NCI-H2196 treated with DMSO at 0.1 percent for 48 hours (cell line): ENCODE measurements at regions not wholly inside any gene's neighbourhood (a gene's known extent, or its start where the extent isn't known, plus 50 kb on each side); places are given as distances from the start of the nearest gene placed in this dataset.
"Not testable (repeated sequence)": the region's sequence is repeated elsewhere in the genome, so short reads cannot be mapped to it uniquely, and the experiment has no call there.

Source experiments
- DNase-seq: peaks from one replicate; lab custom pipeline; 2025; ENCODE audit not compliant: unreplicated experiment; lab: John Stamatoyannopoulos, UW

GRCh38 chr3:75118779-75119178 lies 504.3 kb upstream of the CNTN3 start:
- DNase-seq, result no peak

- no peak for DNase-seq
These were observed 512.1 kb upstream of the CNTN3 start for GRCh38 chr3:75126556-75126955.

GRCh38 chr3:75129101-75129500 lies 514.6 kb upstream of the CNTN3 start:
- DNase-seq, result no peak

DNA sequence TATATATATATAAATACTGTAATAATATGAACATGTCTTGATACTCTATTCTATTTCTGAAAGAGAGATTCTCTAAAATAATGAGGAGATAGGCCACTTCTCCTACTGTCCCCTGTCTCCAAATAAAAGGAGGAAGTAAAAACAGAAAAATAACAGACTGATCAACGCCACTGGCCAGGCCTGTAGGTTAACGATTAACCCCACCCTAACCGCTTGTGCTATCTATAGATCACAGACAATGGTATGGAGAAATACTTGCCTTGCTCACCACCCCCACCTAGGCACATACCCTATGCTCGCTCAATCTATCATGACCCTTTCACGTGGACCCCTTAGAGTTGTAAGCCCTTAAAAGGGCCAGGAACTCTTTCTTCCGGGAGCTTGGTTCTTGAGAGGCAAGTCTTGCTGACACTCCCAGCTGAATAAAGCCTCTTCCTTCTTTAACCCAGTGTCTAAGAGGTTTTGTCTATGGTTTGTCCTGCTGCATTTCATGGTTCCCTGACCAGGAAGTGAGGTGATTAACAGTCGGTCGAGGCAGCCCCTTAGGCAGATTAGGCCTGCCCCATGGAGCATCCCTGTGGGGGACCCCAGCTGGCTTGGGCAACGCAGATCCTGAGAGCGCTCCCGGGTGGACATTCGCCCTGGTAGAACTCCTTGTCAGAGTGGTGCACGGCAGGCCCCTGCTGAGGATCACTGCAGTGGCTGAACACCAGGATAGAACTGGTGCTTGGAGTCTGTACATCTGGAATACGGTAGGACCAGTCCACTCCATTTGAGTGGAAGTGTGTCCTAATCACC lies 521.8 kb upstream of the CNTN3 start:
- no peak for DNase-seq

DNA sequence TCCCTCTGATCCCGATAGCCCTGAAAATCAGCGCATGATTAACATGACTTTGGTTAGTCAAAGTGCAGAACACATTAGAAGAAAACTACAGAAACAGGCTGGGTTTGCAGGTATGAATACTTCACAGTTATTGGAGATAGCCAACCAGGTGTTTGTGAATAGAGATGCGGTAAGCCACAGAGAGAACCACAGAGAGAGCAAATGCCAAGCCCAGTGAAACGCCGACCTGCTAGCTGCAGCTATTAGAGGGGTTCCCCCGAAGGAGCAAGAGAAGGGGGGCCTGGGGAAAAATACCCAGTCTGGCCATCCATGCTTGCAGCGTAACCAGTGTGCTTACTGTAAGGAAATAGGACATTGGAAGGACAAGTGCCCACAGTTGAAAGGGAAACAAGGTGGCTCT lies 523.9 kb upstream of the CNTN3 start:
- no peak for DNase-seq

DNA sequence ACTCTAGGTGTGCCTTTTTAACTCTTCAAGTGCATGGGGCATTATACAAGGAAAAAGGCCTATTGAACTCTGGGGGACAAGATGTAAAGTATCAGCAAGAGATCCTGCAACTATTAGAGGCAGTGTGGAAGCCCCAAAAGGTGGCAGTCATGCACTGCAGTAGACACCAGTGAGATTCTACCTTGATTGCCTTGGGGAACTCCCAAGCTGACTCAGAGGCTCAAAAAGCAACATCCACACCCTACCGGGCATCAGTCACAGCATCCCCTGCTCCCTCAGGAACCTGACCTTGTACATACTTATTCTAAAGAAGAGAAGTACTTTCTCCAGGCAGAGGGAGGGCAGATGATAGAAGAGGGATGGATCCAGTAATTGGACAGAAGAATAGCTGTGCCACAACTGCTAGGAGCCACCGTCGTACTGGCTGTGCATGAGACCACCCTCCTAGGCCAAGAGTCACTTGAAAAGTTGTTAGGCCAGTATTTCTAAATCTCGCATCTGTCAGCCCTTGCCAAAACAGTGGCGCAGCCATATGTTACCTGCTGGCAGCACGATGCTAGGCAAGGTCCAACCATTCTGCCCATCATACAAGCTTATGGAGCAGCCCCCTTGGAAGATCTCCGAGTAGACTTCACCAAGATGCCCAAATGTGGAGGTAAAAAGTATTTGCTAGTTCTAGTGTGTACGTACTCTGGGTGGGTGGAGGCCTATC lies 523.1 kb upstream of the FRG2C start:
- DNase-seq, result no peak

- DNase-seq, result no peak
These were observed 519.7 kb upstream of the FRG2C start for GRCh38 chr3:75144406-75144805.

DNA sequence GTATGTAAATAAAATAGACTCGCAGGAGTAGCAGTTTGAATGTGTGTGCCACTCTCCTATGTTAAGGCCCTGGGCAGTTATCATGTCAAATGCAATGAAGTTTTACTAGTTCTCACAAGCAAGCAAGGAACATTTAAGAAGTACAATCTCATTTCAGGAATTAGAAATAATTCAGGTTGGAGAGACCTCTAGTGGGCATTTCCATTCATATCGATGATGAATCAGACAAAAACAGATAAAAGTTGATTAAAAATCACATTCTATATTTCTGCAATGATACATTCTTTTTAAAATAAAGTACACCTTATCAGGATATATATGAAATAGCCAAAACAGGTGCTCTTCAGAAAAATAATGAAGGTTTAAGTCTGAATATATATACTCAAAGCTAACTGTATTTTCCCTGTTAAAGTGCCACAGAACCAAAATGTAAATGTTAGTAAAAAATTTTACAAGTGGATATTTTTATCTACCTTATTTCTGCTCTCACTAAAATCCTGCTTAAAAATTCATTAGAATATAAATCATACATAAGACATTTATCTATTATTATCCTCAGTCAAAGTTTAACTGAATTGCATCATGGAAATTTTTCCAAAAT lies 492.4 kb upstream of the FRG2C start:
- DNase-seq, result no peak

DNA sequence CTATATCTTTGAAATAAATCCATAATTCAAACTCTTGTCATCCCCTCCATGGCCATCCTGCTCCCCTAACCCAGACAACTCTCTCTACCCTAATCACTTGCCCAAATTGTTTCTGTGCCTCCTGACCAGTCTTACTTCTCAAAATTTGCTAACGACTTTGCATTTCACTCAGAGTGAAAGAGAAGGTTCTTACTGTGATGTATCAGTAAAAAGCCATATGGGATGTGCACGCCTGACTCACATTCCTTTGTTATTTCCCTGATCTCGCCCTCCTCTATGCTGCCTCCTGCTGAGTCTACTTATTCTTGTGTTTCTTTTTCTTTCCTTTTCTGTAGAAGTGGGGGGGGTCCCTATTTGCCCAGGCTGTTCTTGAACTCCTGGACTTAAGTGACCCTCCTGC lies 487.2 kb upstream of the FRG2C start:
- DNase-seq, result no peak

- no peak for DNase-seq
These were observed 483.7 kb upstream of the FRG2C start for GRCh38 chr3:75180235-75180944.

- no peak for DNase-seq
These were observed 483.2 kb upstream of the FRG2C start for GRCh38 chr3:75180945-75181298.

DNA sequence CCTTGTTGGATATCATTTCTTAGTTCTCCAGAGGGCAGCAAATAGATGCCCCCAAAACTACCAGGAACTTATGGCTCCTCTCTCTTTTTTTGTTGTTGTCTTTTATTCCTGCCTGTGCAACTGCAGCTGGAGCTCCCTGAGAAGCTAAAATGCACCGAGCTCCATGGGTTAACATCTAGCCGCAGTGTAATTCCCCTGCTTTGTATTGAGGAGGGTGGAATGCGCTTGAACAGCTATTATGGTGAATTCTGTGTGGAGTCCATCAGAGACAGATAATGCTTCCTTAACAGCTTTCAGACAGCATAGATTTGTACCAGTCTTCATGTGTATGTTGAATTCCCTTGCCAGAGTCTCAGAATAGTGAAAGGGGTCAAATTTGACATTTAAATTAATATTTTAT lies 475.2 kb upstream of the FRG2C start:
- no peak for DNase-seq

GRCh38 chr3:75192146-75192616 lies 471.9 kb upstream of the FRG2C start:
- no peak for DNase-seq

DNA sequence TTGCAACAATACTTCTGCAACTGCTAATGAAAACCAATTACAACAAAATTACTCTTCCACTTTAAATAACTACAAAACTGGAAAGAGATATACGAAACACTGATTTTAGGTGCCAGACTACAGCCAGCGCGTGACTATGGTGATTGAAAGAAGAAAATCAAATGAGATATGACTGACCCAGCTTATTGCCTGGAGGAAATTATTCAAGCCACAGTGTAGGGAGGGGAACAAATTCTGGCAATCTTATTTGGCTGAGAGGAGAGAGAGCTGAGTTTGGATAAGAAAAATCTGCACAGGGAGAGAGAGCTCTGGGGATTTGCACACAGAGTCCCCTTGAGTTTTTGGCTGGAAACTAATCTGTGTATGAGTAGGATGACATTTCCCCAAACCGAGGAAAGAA lies 470.3 kb upstream of the FRG2C start:
- DNase-seq, result no peak

GRCh38 chr3:75214332-75214731 lies 449.8 kb upstream of the FRG2C start:
- not testable (repeated sequence) for DNase-seq

- DNase-seq, result no peak
These were observed 445.6 kb upstream of the FRG2C start for GRCh38 chr3:75218577-75218976.

DNA sequence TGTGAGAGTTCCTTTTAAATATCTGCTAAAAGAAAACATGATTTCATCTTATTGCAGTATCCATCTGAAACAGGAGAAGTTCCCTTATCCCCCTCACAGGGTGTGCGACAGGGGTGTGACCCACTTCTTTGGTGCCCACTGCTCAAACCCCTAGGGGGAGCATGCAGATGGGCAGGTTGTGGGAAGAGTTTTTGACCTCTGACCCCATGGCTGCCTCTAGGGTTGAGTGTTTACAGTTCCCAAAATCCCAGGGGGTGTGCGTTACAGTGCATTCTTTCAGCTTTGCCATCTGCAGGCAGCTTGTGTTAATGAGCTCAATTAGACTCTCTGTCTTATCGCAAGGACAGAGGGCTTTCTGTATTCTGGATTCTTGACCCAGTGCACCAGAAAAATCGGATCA lies 443.2 kb upstream of the FRG2C start:
- no peak for DNase-seq

DNA sequence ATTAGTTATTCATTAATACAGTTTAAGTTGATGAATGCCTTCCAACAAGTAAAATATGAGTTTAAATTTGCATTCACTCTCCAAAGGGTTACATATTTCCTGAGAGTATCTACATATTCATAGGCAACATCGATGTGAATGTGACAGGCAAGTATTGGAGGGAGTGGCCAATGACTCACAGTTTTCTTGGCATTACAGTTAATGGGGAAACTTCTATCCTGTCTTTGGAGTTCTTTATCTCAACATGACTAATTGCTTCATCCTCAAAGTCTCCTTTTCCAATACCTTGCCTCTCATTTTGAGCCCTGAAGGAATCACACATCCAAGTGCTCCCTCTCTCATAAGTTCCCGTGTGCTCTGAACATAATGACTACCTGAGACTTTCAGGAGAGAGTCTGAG lies 439.7 kb upstream of the FRG2C start:
- no peak for DNase-seq

GRCh38 chr3:75232216-75232615 lies 431.9 kb upstream of the FRG2C start:
- no peak for DNase-seq

DNA sequence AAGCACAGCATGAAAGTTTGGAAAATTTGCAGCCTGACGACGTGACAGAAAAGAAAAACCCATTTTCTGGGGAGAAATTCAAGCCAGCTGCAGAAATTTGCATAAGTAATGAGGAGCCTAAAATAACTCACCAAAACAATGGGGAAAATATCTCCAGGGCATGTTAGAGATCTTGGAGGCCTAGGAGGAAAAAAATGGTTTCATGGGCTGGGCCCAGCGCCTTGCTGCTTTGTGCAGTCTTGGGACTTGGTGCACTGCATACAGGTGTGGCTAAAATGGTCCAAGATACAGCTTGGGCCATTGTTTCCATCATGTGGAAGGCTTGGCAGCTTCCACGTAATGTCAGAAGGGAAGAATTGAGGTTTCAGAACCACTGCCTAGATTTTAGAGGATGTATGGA lies 428.5 kb upstream of the FRG2C start:
- no peak for DNase-seq

DNA sequence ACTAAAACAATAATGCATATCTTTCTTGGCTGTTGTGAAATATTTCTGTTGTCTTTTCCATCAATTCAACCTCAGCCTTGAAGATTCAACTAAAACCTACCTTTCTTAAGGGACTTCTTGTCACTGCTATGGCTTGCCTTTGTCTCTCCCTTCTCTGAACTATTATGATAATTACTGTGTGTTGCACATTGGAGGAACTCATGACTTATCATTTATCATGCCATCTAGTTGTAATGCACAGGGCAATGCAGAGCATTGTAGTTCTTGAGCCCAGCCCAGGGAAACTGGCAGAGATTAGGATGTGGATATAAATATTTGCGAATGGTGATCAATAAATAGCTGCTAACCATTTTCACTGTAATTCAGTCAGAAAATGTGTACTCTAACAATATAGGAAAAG lies 427.1 kb upstream of the FRG2C start:
- no peak for DNase-seq

GRCh38 chr3:75237477-75237876 lies 426.7 kb upstream of the FRG2C start:
- DNase-seq, result no peak
